Heart right ventricle (tissue), 16 donors: ENCODE measurements at regions not wholly inside any gene's neighbourhood (a gene's known extent, or its start where the extent isn't known, plus 50 kb on each side); places are given as distances from the start of the nearest gene placed in this dataset.

Experiments
- ATAC-seq, 8 donors: fragments of 200-7000 bp; cut with Tn5 transposase; one replicate each; pipeline ENCODE4 v1.9.1; 2020; ENCODE audit warnings: mild to moderate bottlenecking in 8 of 8, moderate library complexity in 8 of 8, moderate number of reproducible peaks in 1 of 8
- DNase-seq, 2 donors: peaks; one replicate each; pipeline ENCODE4 v3.0.0-alpha.2; 2020
- H3K27ac ChIP-seq, 10 donors: fragments of 200-600 bp; sonication (generic) in 2 of 10; one replicate each; pipeline versions ENCODE4 v1.5.0 to v1.8.0; 2020 to 2022; ENCODE audit warnings: mild to moderate bottlenecking in 3 of 10
- H3K27me3 ChIP-seq, 7 donors: fragments of 200-600 bp; one replicate each; pipeline ENCODE4 v1.8.0; 2021 to 2022; ENCODE audit warnings: mild to moderate bottlenecking in 2 of 7
- H3K36me3 ChIP-seq, 9 donors: fragments of 200-600 bp; sonication (generic) in 1 of 9; one replicate each; pipeline versions ENCODE4 v1.5.0 to v1.8.0; 2020 to 2022; ENCODE audit warnings: mild to moderate bottlenecking in 2 of 9
- H3K4me1 ChIP-seq, 9 donors: fragments of 200-600 bp; sonication (generic) in 1 of 9; one replicate each; pipeline versions ENCODE4 v1.5.0 to v1.8.0; 2020 to 2022; ENCODE audit warnings: mild to moderate bottlenecking in 4 of 9
- H3K4me3 ChIP-seq, 10 donors: fragments of 200-600 bp; sonication (generic) in 2 of 10; one replicate each; pipeline versions ENCODE4 v1.5.0 to v1.8.0; 2020 to 2022; ENCODE audit warnings: mild to moderate bottlenecking in 7 of 10, moderate library complexity in 2 of 10
- H3K9me3 ChIP-seq, 11 donors: fragments of 200-600 bp in 10 of 11; sonication (generic) in 2 of 11; one replicate each; pipeline versions ENCODE4 v1.5.0 to v1.8.0; 2013 to 2022; ENCODE audit warnings: mild to moderate bottlenecking in 2 of 11, control low read depth in 1 of 11, moderate library complexity in 1 of 11
- WGBS, 2 donors: extraction: QIAGEN DNeasy Blood & Tissue Kit; methylation state at CpG; one replicate each; pipeline ENCODE4 v1.1.7; 2013; ENCODE audit warnings: inconsistent platforms in 1 of 2; 5-methylcytosine and 5-hydroxymethylcytosine counted together
- intact Hi-C, 10 donors: fragments of 100-400 bp; cut with DNase I; formaldehyde crosslinking; loops; one replicate each; pipeline versions ENCODE4 v1.11.1 to v1.14.2; 2022
- TF ChIP-seq, protein P1 (sequence below), 9 donors: fragments of 200-600 bp; sonication (generic) in 2 of 9; IDR thresholded peaks; one replicate each; pipeline versions ENCODE4 v1.5.0 to v1.8.0; 2021 to 2022; ENCODE audit warnings: antibody characterized with exemption in 9 of 9, mild to moderate bottlenecking in 5 of 9, moderate library complexity in 1 of 9
- donor health status: Arrhythmogenic right ventricular cardiomyopathy.
- donor health status: ischemic (EF 13 %, LVEDD 7.1; RV severe dilation, severe dysfunction).
- donor health status: healthy with polysubstance abuse.
- donor health status: DM: no; HTN: yes; CAD: no.
- donor health status: DM: no; HTN: no; CAD: no.
- donor health status: ischemic (EF 25% LVEDD 6.9; RV normal size, moderate dysfunction).
- donor health status: ischemic (EF 25% LVEDD 5.7; RV mildly dilated, moderate dysfunction).
- donor health status: healthy.
- donor health status: DM: yes; HTN: yes; CAD: no.
- donor health status: Ischemic cardiomyopathy.
- donor health status: ischemic (EF 35%, LVEDD 5.7; RV mildly dilated, moderate dysfunction).
- donor health status: nonischemic (EF 11% LVEDD 7.7; RV severe dilation, severe dysfunction).
- donor health status: DM: yes; HTN: yes; CAD: no.
- donor health status: PGD.
- donor health status: ischemic (EF 29% LVEDD 5.4; RV normal size, mild dysfunction).
- donor health status: nonischemic (EF 23%, LVEDD 6.1; RV moderate dilation, normal function).

DNA sequence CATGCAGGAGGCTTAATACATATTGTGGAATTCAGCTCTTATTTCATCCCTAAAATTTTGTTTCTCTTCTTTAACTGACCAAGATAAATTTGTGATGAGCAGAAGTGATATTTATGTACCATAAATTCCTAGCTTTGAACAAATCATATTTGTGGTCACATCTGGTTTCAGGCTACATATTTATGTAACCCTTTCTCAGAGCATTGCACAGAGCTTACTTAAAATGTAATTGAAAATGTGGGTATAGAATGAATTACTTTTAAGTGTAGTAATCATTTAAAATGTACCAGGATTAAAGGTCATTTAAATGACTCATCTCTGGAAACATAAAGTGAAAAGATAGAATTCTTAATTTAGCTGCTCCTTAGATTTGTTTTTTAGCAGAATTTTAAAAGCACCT lies 129.9 kb upstream of the FRMD6 start:
- no peak for ATAC-seq
- Histone ChIP-seq H3K36me3 (no peaks in the 10 kb centered on the region), H3K4me1 (peaks cover 0 to 19% (median 0%) of the 10 kb centered on the region in 9 donors), H3K27me3 (peaks cover 0 to 3% (median 0%) of the 10 kb centered on the region in 7 donors), H3K4me3 (no peak overlapping the region), H3K27ac (no peak overlapping the region), H3K9me3 (peaks cover 0 to 8% (median 0%) of the 10 kb centered on the region in 11 donors)
- intact Hi-C loops = no loop called here
- TF ChIP-seq, protein P1, sequence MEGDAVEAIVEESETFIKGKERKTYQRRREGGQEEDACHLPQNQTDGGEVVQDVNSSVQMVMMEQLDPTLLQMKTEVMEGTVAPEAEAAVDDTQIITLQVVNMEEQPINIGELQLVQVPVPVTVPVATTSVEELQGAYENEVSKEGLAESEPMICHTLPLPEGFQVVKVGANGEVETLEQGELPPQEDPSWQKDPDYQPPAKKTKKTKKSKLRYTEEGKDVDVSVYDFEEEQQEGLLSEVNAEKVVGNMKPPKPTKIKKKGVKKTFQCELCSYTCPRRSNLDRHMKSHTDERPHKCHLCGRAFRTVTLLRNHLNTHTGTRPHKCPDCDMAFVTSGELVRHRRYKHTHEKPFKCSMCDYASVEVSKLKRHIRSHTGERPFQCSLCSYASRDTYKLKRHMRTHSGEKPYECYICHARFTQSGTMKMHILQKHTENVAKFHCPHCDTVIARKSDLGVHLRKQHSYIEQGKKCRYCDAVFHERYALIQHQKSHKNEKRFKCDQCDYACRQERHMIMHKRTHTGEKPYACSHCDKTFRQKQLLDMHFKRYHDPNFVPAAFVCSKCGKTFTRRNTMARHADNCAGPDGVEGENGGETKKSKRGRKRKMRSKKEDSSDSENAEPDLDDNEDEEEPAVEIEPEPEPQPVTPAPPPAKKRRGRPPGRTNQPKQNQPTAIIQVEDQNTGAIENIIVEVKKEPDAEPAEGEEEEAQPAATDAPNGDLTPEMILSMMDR (IDR thresholded peaks at IDR 0.05) = no peak
- no peak for DNase-seq

DNA sequence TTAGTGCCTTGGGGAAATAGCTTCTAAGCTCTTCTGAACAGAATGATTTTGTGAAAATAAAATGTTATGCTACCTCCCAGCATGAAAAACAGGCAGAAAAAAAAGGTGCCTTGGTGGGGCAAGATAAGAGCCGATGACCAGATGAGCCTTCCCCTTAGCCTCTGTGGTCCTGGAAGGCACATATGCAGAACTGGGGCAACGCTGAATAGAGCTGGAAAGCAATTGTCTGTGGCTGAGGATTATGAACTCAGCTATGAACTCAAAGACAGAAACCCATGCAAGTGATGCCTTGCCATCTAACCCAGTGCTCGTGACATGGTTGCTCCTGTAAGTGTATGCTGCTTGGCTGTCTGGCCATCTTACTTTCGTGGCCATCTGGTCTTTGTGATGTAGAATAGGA lies 128.5 kb upstream of the FRMD6 start:
- TF ChIP-seq, protein P1 (IDR thresholded peaks at IDR 0.05) = no peak
- peaks cover 0 to 8% (median 0%) of the 10 kb centered on the region in 11 donors for H3K9me3 ChIP-seq
- H3K4me1 ChIP-seq = peaks cover 0 to 6% (median 0%) of the 10 kb centered on the region in 9 donors
- 77 to 87% methylated on average over 4 of the region's 4 CpGs for WGBS, 2 donors
- no peak overlapping the region for H3K27ac ChIP-seq
- no peak overlapping the region for H3K4me3 ChIP-seq
- ATAC-seq (no peak), DNase-seq (no peak)
- H3K27me3 ChIP-seq = peaks cover 0 to 3% (median 0%) of the 10 kb centered on the region in 7 donors
- intact Hi-C loops = no loop called here
- H3K36me3 ChIP-seq = no peaks in the 10 kb centered on the region

DNA sequence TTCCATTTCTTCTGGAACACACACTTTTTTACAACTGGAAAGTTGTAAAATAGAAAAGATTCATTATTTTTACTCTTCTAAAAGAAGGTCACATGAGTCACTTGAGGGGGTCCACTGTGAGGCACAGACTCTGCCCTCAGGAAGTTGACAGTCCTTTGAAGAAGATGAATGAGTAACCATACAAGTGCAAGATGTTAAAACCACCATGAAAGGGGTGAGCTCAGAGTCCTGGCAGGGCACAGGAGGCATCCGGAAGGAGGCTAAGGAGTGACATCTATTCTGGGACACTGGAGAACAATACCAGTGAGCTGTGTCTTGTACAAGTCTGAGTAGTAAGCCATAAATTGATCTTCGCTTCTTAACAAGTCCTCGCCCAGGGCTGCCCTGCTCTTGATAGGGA lies 126.0 kb upstream of the FRMD6 start:
- H3K9me3 ChIP-seq = peaks cover 0 to 8% (median 0%) of the 10 kb centered on the region in 11 donors
- TF ChIP-seq, protein P1 (IDR thresholded peaks at IDR 0.05) = no peak
- WGBS, 2 donors = 95 to 99% methylated on average over 3 of the region's 3 CpGs
- H3K27ac ChIP-seq = no peak overlapping the region
- ATAC-seq (no peak), DNase-seq (no peak)
- no peaks in the 10 kb centered on the region for H3K36me3 ChIP-seq
- H3K4me3 ChIP-seq = no peak overlapping the region
- H3K4me1 ChIP-seq = no peaks in the 10 kb centered on the region
- intact Hi-C loops = no loop called here
- H3K27me3 ChIP-seq = peaks cover 0 to 3% (median 0%) of the 10 kb centered on the region in 7 donors

DNA sequence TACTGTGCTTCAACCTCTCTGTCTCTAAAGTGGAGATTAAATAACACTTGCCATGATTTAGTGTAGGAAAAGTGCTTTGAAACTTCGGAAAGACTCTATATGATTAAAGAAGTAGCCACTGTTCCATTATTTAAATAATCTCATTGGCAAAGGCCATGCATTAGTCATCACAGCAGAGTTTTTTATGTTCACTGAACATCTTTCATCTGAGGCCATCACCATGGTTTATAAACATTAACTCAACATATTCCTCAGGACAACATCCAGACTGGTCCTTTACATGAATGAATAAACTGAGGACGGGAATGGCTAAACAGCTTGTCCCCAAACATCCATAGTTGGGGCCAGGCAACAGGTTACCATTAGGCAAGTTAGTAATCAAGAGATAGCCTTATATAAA lies 124.6 kb upstream of the FRMD6 start:
- Histone ChIP-seq H3K4me3 (no peak overlapping the region), H3K9me3 (peaks cover 0 to 8% (median 0%) of the 10 kb centered on the region in 11 donors), H3K27me3 (peaks cover 0 to 3% (median 0%) of the 10 kb centered on the region in 7 donors), H3K27ac (no peak overlapping the region), H3K4me1 (no peaks in the 10 kb centered on the region), H3K36me3 (no peaks in the 10 kb centered on the region)
- ATAC-seq = no peak
- WGBS, 2 donors = 85 to 86% methylated on average over 2 of the region's 2 CpGs
- intact Hi-C loops = no loop called here
- TF ChIP-seq, protein P1 (IDR thresholded peaks at IDR 0.05) = no peak
- DNase-seq = no peak
